B cell (primary cell): ENCODE measurements at regions not wholly inside any gene's neighbourhood (a gene's known extent, or its start where the extent isn't known, plus 50 kb on each side); places are given as distances from the start of the nearest gene placed in this dataset.

Experiments
- EZH2 ChIP-seq: IDR thresholded peaks from 2 replicates; pipeline ENCODE4 v1.6.1; 2012; ENCODE audit warnings: borderline replicate concordance, low read depth, mild to moderate bottlenecking, moderate library complexity, low read length; ENCODE audit not compliant: insufficient read depth, poor library complexity, severe bottlenecking
- TF ChIP-seq, protein P1 (sequence below): fragments of 200-600 bp; IDR thresholded peaks from one replicate; pipeline ENCODE4 v1.8.0; 2022; ENCODE audit warnings: antibody characterized with exemption, mild to moderate bottlenecking

DNA sequence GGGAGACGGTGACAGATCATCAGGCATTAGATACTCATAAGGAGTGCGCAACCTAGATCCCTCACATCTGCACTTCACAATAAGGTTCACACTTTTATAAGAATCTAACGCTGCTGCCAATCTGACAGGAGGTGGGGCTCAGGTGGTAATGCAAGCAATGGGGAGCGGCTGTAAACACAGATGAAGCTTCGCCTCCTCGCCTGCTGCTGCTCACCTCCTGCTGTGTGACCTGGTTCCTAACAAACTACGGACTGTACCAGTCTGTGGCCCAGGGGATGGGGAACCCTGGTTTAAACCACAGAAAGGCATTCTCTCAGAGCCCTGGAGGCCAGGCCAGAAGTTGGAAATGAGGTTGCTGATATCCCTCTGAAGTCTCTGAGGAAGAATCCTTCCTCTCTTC is 323.6 kb downstream of the DRD1 start:
- TF ChIP-seq, protein P1, sequence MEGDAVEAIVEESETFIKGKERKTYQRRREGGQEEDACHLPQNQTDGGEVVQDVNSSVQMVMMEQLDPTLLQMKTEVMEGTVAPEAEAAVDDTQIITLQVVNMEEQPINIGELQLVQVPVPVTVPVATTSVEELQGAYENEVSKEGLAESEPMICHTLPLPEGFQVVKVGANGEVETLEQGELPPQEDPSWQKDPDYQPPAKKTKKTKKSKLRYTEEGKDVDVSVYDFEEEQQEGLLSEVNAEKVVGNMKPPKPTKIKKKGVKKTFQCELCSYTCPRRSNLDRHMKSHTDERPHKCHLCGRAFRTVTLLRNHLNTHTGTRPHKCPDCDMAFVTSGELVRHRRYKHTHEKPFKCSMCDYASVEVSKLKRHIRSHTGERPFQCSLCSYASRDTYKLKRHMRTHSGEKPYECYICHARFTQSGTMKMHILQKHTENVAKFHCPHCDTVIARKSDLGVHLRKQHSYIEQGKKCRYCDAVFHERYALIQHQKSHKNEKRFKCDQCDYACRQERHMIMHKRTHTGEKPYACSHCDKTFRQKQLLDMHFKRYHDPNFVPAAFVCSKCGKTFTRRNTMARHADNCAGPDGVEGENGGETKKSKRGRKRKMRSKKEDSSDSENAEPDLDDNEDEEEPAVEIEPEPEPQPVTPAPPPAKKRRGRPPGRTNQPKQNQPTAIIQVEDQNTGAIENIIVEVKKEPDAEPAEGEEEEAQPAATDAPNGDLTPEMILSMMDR, result no peak
- TF ChIP-seq EZH2, result no peak
